ENCODE measurements at regions not wholly inside any gene's neighbourhood (a gene's known extent, or its start where the extent isn't known, plus 50 kb on each side); places are given as distances from the start of the nearest gene placed in this dataset.
A peak's percentile ranks its signal among the peaks of the same experiment; 100 is the strongest.

DNA sequence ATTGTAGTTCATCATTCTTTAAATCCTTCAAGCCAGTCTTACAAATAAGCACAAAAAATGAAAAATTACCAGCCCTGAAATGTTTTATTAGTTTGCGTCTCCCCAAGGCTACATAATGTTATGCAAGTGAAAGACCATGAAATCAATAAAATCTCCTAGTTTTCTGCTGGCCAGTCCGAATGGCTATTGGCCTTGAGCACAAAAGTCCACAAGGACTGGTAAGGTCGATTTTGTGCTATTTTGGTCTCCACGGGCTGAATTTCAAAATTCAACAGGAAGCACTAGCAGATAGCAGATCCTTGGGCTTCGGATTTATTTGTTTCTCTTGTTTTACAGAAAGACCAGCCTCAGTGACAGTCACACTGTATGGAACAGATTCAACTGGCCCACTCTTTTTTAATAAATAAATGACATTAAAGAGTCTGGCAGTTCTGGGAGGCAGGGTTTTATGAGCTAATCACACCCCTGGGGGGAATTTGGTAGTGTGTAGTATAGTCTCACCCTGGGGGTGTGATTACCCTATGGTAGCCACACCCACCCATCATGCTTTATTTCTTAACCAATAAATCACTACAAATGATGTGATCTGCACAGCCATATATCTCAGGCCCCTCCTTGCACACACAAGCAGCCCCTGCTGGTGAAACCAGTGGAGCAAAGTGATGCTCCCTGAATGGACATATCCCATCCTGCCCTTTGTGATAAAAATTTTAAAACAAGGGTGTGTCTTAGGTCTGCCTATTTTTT lies 51.1 kb upstream of the TMEM33 start:
- no peak for DNase-seq

- DNase-seq = peak; percentile 22
Measured at GRCh38 chr4:41882625-41883347, 52.4 kb upstream of the TMEM33 start.

DNA sequence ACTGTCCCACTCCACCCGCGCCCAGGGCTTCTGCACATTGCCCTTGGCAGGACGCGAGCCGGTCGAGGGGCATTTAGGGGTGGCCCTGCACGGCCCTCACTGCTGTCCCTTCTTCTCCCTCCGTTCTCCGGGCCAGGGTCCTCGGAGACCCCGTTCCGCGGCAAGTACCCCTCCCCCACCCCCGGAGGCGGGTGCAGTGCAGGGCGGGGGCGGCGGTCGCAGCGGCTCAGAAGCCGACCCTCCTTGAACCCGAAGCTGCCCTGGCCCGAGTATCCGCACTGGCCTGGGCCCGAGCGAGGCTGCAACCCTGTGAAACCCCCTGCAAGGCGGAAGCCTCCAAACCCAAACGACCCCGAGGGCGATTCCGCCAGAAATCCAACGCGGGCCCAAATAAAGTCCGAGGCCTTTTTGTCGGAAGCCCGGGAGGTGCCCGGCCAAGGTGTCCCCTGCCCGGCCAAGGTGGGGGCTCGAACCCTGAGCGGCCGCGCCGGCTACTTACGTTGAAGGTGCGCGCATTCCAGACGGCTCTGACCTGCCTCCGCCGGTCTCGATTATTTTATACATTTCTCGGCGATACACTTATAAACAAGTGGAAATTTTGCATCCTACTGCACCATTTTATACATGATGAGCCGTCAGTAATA lies 53.1 kb upstream of the TMEM33 start:
- no peak for DNase-seq

- DNase-seq = no peak
Measured at GRCh38 chr4:41880840-41881831, 54.1 kb upstream of the TMEM33 start.

DNA sequence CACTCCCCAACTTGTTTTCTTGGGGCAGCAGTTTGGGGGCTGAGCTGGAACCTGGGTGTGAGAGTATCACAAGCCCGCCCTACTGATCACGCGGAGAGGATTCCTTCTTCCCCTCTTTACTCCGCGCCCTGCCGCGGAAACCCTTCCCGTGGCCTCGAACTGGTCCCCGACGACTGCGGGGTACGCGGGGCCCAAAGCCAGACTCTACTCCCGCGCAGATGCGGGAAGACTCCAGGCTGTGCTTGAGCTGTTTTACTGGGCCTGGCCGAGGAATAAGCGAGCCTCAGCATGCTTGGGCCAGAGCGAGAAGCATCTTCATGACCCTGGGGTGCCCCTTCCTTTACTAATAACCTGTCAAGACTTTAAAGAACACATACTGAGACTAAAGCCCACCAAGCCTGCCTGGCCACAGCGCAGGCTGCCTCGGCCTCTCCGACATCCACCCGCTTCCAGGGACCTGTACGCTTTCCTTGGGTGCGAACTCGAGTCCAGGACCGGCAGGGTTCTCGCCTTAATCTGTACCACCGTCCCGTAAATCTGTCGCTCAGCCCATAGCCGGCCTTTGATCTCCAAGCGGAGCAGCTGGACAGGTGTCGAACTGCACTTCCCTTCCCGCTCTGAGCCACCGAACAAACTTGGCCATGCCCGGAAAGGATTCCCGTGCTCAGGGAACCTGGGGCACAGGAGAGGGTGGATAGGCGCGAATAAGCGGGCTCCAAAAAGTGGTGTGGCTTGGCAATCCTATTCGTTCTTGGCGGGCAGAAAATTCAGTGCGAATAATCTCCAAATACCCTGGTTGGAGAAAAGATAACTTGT lies 55.0 kb upstream of the TMEM33 start:
- no peak for DNase-seq

DNA sequence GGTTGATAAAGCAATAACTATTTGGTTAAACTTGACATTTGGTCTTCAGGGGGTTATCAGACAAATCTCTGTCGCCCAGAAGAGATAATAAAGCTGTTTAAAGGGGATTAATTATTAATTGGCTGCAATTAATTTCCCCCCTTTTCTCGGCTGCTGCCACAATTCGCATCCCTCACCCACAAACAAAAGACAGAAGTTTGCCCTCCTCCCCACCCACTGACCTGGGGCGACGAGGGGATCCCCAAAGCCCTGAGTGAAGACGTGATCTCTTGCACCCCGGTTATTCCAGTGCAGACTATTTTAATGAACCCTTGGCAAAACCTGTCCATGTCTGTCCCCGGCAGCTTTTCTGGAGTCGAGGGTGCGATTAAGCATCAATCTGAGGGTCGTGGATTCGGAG lies 55.7 kb upstream of the TMEM33 start:
- no peak for DNase-seq

GRCh38 chr4:41878991-41879491 lies 56.2 kb upstream of the TMEM33 start:
- no peak for DNase-seq

GRCh38 chr4:41878170-41878969 lies 56.9 kb upstream of the TMEM33 start:
- DNase-seq = no peak

DNA sequence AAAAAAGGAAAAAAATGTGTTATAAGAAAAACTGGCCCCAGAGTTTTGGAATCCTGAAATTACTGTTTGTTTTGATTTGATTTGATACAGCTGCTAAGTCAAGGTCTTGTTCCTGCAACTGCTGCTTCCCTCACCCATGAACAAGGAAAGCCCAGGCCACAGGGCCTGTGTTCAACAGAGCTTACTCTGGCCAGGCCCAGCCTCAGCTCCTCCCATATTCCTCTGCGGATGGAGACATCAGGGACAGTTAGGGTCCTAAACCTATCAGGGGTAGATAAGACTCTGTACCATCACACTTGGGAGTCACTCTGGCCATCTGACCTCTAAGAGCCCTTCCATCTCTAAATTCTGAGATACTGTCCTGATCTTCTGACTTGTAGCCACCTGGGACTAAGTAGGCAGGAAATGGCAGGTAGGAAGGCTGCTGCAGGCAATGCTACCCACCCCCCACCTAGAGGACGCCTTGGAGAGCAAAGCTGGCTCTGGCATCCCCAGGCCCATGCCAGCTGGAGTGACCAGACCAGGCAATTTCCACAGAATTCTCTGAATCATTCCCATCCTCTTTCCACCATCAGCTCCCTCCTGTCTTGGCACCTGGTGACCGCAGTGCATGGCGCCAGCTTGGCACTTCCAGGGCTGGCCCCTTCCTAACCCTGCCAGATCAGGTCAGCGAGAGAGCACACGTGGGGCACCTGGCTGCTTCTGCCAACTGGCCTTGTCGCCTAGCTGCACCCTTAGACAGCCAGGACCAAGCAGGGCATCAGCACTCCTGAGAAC lies 58.0 kb upstream of the TMEM33 start:
- DNase-seq = no peak

GRCh38 chr4:41874873-41875272 lies 60.4 kb upstream of the TMEM33 start:
- no peak for DNase-seq

GRCh38 chr4:41874398-41874797 lies 60.8 kb upstream of the TMEM33 start:
- no peak for DNase-seq

GRCh38 chr4:41873380-41874295 lies 61.6 kb upstream of the TMEM33 start:
- no peak for DNase-seq

DNA sequence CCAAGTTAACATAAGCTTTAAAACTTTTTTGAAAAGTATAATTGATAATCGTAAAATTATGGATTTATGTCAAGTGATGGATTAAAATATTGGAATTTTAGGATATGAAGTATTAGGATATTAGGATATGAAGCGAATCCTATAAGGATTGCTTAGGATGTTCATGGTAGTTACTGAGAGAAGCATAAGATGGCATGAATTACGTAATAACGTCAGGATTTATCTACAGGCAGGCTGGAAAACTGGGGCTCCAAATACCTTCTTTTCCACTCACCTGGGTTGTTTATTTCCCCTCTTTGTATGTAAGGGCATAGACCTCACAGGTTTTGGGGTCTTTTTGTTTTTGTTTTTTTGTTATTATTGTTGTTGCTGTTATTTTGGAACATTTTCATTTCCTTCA lies 65.2 kb upstream of the TMEM33 start:
- no peak for DNase-seq

GRCh38 chr4:41866799-41867677 lies 68.2 kb upstream of the TMEM33 start:
- peak; percentile 12 for DNase-seq

DNA sequence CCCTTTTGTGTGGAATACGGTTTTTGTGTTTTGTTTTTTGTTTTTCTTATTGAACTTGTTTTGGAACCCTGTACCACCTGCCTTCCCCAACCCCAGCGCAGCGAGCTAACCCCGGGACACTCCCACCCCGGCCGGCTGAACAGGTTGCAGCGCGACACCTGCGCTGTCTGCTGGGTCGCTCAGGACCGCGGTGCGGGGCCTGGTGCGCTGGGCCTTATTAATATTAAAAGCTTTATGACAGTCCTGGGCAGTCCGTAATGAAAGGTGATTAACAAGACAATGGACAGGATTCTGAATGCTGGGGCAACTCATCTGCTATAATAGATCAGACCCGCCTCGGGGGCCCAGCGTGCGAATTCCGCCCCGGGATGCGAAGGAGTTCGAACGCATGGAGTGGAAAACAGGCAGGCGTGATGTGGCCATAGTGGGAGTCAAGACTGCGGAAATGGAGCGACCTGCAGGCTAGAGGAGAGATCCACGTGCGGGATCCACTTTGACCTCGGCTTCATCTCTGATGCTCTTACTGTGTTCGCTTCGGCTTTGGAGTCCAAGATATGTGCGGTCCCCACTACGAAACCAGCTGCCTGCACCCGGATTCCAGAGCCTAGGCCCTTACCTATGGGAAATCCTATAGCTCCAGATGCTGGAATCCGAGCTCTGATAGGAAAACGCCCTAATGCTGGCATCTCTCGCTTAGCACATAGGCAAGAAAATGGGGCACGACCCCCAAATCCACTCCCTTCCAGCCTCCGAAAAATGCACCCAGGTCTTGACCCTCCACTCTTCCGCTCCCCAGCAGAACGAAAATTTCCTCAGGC lies 69.0 kb upstream of the TMEM33 start:
- no peak for DNase-seq

- DNase-seq = no peak
Measured at GRCh38 chr4:41865306-41865980, 69.8 kb upstream of the TMEM33 start.
